Endothelial cell (in vitro differentiated cells): ENCODE measurements at regions not wholly inside any gene's neighbourhood (a gene's known extent, or its start where the extent isn't known, plus 50 kb on each side); places are given as distances from the start of the nearest gene placed in this dataset.
"Not testable (repeated sequence)": the region's sequence is repeated elsewhere in the genome, so short reads cannot be mapped to it uniquely, and the experiment has no call there.

ENCODE experiments used
- DNase-seq: peaks from one replicate; pipeline ENCODE4 v3.0.0; 2021; ENCODE audit warnings: low spot score
- H3K27ac Mint-ChIP-seq: one replicate; pipeline ENCODE4 v1.8.0; 2021; ENCODE audit warnings: mixed read lengths, inconsistent platforms; ENCODE audit not compliant: unreplicated experiment
- H3K27me3 Mint-ChIP-seq: one replicate; pipeline ENCODE4 v1.8.0; 2021; ENCODE audit warnings: mild to moderate bottlenecking, moderate library complexity, mixed read lengths, inconsistent platforms; ENCODE audit not compliant: unreplicated experiment
- H3K36me3 Mint-ChIP-seq: one replicate; pipeline ENCODE4 v1.8.0; 2021; ENCODE audit warnings: mild to moderate bottlenecking, low read depth, mixed read lengths, inconsistent platforms; ENCODE audit not compliant: unreplicated experiment
- H3K4me1 Mint-ChIP-seq: one replicate; pipeline ENCODE4 v1.8.0; 2021; ENCODE audit warnings: mild to moderate bottlenecking, mixed read lengths, inconsistent platforms; ENCODE audit not compliant: unreplicated experiment
- H3K4me3 Mint-ChIP-seq: one replicate; pipeline ENCODE4 v1.8.0; 2021; ENCODE audit warnings: mild to moderate bottlenecking, mixed read lengths, inconsistent platforms; ENCODE audit not compliant: unreplicated experiment
- H3K9me3 Mint-ChIP-seq: one replicate; pipeline ENCODE4 v1.8.0; 2021; ENCODE audit warnings: mixed read lengths, inconsistent platforms; ENCODE audit not compliant: unreplicated experiment
- TF ChIP-seq, protein P1 (sequence below): fragments of 200-600 bp; sonication (generic); IDR thresholded peaks from one replicate; pipeline ENCODE4 v1.5.0; 2021; ENCODE audit warnings: antibody characterized with exemption; ENCODE audit not compliant: unreplicated experiment

DNA sequence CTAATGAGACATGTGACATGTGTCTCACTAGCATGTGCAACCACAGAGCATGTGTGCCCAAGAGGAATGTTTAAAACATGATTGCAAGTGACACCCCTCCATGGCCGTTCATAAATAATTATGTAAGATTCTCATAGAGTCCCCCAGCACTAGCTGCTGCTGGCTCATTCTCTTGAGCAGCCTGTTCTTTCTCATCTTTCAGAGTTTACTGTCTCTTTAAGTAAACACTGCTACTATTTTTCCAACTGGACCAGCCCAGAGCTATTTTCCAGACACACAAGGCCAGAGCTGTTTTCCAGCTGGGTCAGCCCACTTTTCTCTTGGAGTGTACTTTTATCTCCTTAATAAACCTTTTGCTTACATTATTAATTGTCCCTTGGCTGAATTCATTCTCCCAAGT is 326.8 kb upstream of the DLGAP1 start:
- no peak for DNase-seq
- H3K4me1 Mint-ChIP-seq = peaks cover 3% of the 10 kb centered on the region
- no peaks in the 10 kb centered on the region for H3K27me3 Mint-ChIP-seq
- peaks cover 3% of the 10 kb centered on the region for H3K36me3 Mint-ChIP-seq
- no peak overlapping the region for H3K4me3 Mint-ChIP-seq
- no peak overlapping the region for H3K27ac Mint-ChIP-seq
- H3K9me3 Mint-ChIP-seq = no peaks in the 10 kb centered on the region
- TF ChIP-seq, protein P1, sequence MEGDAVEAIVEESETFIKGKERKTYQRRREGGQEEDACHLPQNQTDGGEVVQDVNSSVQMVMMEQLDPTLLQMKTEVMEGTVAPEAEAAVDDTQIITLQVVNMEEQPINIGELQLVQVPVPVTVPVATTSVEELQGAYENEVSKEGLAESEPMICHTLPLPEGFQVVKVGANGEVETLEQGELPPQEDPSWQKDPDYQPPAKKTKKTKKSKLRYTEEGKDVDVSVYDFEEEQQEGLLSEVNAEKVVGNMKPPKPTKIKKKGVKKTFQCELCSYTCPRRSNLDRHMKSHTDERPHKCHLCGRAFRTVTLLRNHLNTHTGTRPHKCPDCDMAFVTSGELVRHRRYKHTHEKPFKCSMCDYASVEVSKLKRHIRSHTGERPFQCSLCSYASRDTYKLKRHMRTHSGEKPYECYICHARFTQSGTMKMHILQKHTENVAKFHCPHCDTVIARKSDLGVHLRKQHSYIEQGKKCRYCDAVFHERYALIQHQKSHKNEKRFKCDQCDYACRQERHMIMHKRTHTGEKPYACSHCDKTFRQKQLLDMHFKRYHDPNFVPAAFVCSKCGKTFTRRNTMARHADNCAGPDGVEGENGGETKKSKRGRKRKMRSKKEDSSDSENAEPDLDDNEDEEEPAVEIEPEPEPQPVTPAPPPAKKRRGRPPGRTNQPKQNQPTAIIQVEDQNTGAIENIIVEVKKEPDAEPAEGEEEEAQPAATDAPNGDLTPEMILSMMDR = no peak

DNA sequence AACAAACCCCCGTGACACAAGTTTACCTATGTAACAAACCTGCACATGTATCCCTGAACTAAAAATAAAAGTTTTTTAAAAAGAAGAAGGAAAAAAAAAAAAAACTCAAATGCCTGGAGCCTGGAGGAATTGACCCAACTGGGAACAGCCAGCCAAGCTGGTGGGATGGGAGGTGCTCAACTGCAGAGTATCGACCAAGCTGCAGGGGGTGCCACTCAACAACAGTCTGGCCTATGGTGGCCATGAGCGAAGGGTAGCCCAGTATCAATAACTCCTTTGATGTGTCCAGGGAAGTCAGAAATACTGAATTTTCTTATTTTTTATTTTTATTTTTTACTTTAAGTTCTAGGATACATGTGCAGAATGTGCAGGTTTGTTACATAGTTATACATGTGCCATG is 310.3 kb upstream of the DLGAP1 start:
- Mint-ChIP-seq H3K9me3 (no peaks in the 10 kb centered on the region), H3K36me3 (no peaks in the 10 kb centered on the region), H3K4me1 (no peaks in the 10 kb centered on the region), H3K27ac (no peak overlapping the region), H3K27me3 (no peaks in the 10 kb centered on the region), H3K4me3 (no peak overlapping the region)
- no peak for DNase-seq
- TF ChIP-seq, protein P1 = no peak

DNA sequence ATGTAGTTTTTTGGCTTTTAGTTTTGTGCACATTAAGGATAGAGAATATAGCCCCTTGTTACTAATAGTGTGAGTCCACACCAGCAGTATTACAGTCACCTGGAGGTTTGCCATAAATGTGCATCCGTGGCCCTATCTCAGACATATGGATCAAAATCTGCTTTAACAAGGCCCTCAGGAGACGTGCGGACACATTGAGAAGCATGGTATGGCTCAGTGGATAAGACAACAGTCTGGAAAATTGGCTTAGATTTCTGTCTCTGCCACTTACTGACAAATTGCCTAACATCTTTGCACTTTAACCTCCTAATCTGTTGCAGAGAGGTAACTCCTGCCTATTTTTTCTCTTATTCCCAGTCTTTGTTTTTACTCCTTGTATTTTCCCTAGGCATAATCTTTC is 307.2 kb upstream of the DLGAP1 start:
- TF ChIP-seq, protein P1 = no peak
- no peak for DNase-seq
- Mint-ChIP-seq H3K4me3 (no peak overlapping the region), H3K36me3 (no peaks in the 10 kb centered on the region), H3K27me3 (no peaks in the 10 kb centered on the region), H3K9me3 (no peaks in the 10 kb centered on the region), H3K4me1 (no peaks in the 10 kb centered on the region), H3K27ac (no peak overlapping the region)

DNA sequence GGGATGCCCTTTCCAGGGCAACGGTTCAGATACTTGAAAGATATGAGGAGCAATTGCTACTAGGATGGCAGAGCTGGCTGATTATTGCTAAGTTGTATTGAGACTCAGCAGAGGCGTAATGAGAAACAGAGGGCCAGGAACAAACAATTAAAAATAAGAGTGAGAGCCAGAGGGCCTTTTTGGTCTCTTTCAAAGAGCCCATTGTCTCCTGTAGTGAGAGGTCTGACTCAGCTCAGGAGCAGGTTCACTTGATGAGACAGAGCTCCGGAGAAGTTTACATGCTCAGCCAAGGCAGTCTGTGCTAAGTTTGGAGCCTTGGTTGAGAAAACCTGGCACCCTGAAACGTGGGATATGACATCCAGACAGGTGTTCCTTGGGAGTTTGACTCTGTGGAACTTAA is 303.9 kb upstream of the DLGAP1 start:
- Mint-ChIP-seq H3K36me3 (no peaks in the 10 kb centered on the region), H3K4me3 (no peak overlapping the region), H3K27me3 (peaks cover 1% of the 10 kb centered on the region), H3K9me3 (no peaks in the 10 kb centered on the region), H3K27ac (no peak overlapping the region), H3K4me1 (no peaks in the 10 kb centered on the region)
- no peak for DNase-seq
- TF ChIP-seq, protein P1 = no peak

DNA sequence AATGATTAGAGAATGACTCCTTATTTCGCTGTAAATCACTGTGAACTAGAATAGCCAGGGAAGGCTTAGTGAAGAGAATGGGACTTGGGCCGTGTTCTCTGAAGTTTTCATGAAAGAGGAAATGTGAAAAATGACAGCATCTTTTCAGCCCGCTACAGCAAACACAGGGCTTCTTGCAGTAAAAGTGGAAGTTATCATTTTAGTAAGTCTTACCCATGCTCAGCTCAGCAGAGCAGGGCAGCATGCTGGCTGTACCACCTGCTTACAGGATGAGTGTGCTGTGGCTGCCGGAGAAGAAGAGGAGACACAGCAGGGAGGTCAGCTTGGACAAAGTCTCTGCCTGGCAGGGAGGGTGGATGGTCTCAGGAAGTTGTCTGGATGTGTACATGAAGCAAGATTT is 300.7 kb upstream of the DLGAP1 start:
- DNase-seq = no peak
- TF ChIP-seq, protein P1 = no peak
- no peak overlapping the region for H3K27ac Mint-ChIP-seq
- H3K4me3 Mint-ChIP-seq = no peak overlapping the region
- H3K27me3 Mint-ChIP-seq = peaks cover 1% of the 10 kb centered on the region
- no peaks in the 10 kb centered on the region for H3K9me3 Mint-ChIP-seq
- no peaks in the 10 kb centered on the region for H3K36me3 Mint-ChIP-seq
- no peaks in the 10 kb centered on the region for H3K4me1 Mint-ChIP-seq

DNA sequence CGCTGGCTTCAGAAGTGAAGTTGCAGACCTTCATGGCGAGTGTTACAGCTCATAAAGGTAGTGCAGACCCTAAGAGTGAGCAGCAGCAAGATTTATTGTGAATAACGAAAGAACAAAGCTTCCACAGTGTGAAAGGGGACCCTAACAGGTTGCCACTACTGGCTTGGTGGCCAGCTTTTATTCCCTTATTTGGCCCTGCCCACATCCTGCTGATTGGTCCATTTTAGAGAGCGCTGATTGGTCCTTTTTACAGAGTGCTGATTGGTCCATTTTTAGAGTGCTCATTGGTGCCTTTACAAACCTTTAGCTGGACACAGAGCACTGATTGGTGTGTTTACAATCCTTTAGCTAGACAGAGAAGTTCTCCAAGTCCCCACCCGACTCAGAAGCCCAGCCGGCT is 298.0 kb upstream of the DLGAP1 start:
- not testable (repeated sequence) for H3K9me3 Mint-ChIP-seq, H3K4me1 Mint-ChIP-seq, H3K36me3 Mint-ChIP-seq, DNase-seq, H3K4me3 Mint-ChIP-seq, H3K27me3 Mint-ChIP-seq, H3K27ac Mint-ChIP-seq
